Liver (tissue), 8 donors: ENCODE measurements at regions not wholly inside any gene's neighbourhood (a gene's known extent, or its start where the extent isn't known, plus 50 kb on each side); places are given as distances from the start of the nearest gene placed in this dataset.

Source experiments
- DNase-seq: peaks from one replicate; pipeline ENCODE4 v3.0.0-alpha.2; 2017; ENCODE audit warnings: low spot score
- H3K27ac ChIP-seq, 2 donors: one replicate each; pipeline ENCODE4 v1.7.0; 2013; ENCODE audit warnings: inconsistent platforms in 2 of 2, low read length in 2 of 2, control low read depth in 1 of 2, low read depth in 1 of 2, mild to moderate bottlenecking in 1 of 2
- H3K27me3 ChIP-seq, 4 donors: one replicate each; pipeline versions ENCODE4 v1.6.1 to v1.7.0; 2013; ENCODE audit warnings: low read length in 3 of 4, inconsistent platforms in 1 of 4, mild to moderate bottlenecking in 1 of 4, moderate library complexity in 1 of 4; ENCODE audit not compliant: control insufficient read depth in 4 of 4, insufficient read depth in 4 of 4
- H3K36me3 ChIP-seq, 4 donors: one replicate each; pipeline versions ENCODE4 v1.6.1 to v1.7.0; 2013; ENCODE audit warnings: low read length in 3 of 4, mild to moderate bottlenecking in 3 of 4, low read depth in 1 of 4, moderate library complexity in 1 of 4; ENCODE audit not compliant: control insufficient read depth in 4 of 4, insufficient read depth in 3 of 4
- H3K4me1 ChIP-seq, 4 donors: one replicate each; pipeline versions ENCODE4 v1.6.1 to v1.7.0; 2013; ENCODE audit warnings: low read length in 3 of 4, mild to moderate bottlenecking in 3 of 4, moderate library complexity in 1 of 4; ENCODE audit not compliant: control insufficient read depth in 4 of 4, insufficient read depth in 4 of 4
- H3K4me3 ChIP-seq, 3 donors: one replicate each; pipeline versions ENCODE4 v1.6.1 to v1.7.0; 2013; ENCODE audit warnings: low read length in 3 of 3, control low read depth in 1 of 3, low read depth in 1 of 3, mild to moderate bottlenecking in 1 of 3
- H3K9ac ChIP-seq, 2 donors: one replicate each; pipeline ENCODE4 v1.7.0; 2013; ENCODE audit warnings: low read length in 2 of 2, mild to moderate bottlenecking in 2 of 2, moderate library complexity in 2 of 2, control low read depth in 1 of 2, low read depth in 1 of 2
- H3K9me3 ChIP-seq, 4 donors: one replicate each; pipeline versions ENCODE4 v1.6.1 to v1.7.0; 2013; ENCODE audit warnings: low read length in 3 of 4; ENCODE audit not compliant: control insufficient read depth in 4 of 4
- GABPA ChIP-seq, 2 donors: IDR thresholded peaks in 1 of 2; conservative IDR thresholded peaks in 1 of 2; 2 replicates each; pipeline ENCODE4 v1.6.1; 2016; ENCODE audit warnings: antibody characterized with exemption in 2 of 2, mild to moderate bottlenecking in 1 of 2, moderate library complexity in 1 of 2
- HNF4A ChIP-seq, 2 donors: conservative IDR thresholded peaks; 2 replicates each; pipeline ENCODE4 v1.6.1; 2016; ENCODE audit warnings: antibody characterized with exemption in 2 of 2, mild to moderate bottlenecking in 2 of 2
- HNF4G ChIP-seq: IDR thresholded peaks from 2 replicates; pipeline ENCODE4 v1.6.1; 2016; ENCODE audit warnings: antibody characterized with exemption
- JUND ChIP-seq, 2 donors: IDR thresholded peaks; 2 replicates each; pipeline ENCODE4 v1.6.1; 2016; ENCODE audit warnings: antibody characterized with exemption in 2 of 2
- NR2F2 ChIP-seq: IDR thresholded peaks from 2 replicates; pipeline ENCODE4 v1.6.1; 2016; ENCODE audit warnings: antibody characterized with exemption
- RXRA ChIP-seq, 2 donors: IDR thresholded peaks; 2 replicates each; pipeline ENCODE4 v1.6.1; 2017 to 2018; ENCODE audit warnings: antibody characterized with exemption in 2 of 2, mild to moderate bottlenecking in 1 of 2
- SP1 ChIP-seq: IDR thresholded peaks from 2 replicates; pipeline ENCODE4 v1.6.1; 2018; ENCODE audit warnings: antibody characterized with exemption, mild to moderate bottlenecking
- TAF1 ChIP-seq: conservative IDR thresholded peaks from 2 replicates; pipeline ENCODE4 v1.6.1; 2016; ENCODE audit warnings: antibody characterized with exemption, mild to moderate bottlenecking
- YY1 ChIP-seq: IDR thresholded peaks from 2 replicates; pipeline ENCODE4 v1.6.1; 2016; ENCODE audit warnings: antibody characterized with exemption, mild to moderate bottlenecking
- WGBS: extraction: QIAGEN DNeasy Blood & Tissue Kit; methylation state at CpG from one replicate; pipeline ENCODE4 v1.1.7; 2013; 5-methylcytosine and 5-hydroxymethylcytosine counted together
- TF ChIP-seq, protein P1 (sequence below): fragments of 150-350 bp; IDR thresholded peaks from 2 replicates; pipeline ENCODE4 v1.5.1; 2017; ENCODE audit warnings: improper control_type of control experiment, low read depth, low read length; ENCODE audit not compliant: missing input control
- TF ChIP-seq, protein P2 (sequence below): IDR thresholded peaks from 2 replicates; pipeline ENCODE4 v1.6.1; 2016; ENCODE audit warnings: antibody characterized with exemption
- TF ChIP-seq, protein P3 (sequence below): IDR thresholded peaks from 2 replicates; pipeline ENCODE4 v1.6.1; 2016; ENCODE audit warnings: antibody characterized with exemption, mild to moderate bottlenecking
- donor health status: healthy.
- donor health status: healthy.
- donor health status: healthy.
- donor health status: healthy.
- donor health status: healthy.

DNA sequence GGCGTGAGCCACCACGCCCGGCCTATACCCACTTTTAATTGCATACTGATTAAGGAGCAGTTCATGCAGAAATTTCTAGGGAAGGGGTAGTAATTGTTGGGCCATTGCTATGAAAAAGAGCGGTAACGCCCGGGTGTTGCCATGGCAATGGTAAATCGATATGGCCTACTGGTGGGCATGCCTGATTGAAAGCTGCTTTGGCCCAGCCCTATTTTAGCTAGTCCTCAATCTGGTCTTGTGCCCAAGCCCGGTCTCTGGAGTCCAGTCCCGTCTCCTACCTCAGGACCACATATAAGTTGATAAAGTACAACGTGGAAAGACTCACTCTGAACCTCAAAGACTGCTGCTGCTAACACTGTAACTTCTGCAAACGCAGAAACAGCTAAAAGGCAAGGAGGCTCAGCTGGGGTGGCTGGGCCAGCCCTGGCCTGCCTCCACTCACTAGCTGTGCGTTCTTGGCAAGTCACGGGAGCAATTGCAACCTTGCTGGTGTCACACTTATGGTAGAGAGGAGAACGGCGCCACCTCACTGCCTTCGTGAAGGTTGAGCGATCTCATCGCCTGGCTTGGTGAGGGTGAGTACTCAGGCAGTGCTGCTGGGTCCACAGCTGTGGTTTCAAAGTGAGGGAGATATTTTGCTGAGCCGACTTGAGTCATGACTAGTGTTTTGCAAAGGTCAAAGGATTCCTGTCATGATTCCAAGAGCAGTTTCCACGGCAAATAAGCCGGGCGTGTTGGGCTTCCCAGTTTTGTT, 57.0 kb upstream of the GRPEL1 start:
- Histone ChIP-seq H3K27me3 (no peaks in the 10 kb centered on the region), H3K4me3 (no peak overlapping the region), H3K36me3 (no peaks in the 10 kb centered on the region), H3K4me1 (peaks cover 7 to 12% (median 8%) of the 10 kb centered on the region in 4 donors), H3K9ac (no peak overlapping the region), H3K27ac (peak overlapping the region in 1 of 2 donors; percentile 5), H3K9me3 (no peaks in the 10 kb centered on the region)
- peak; percentile 65 to 67 for TF ChIP-seq HNF4A (conservative IDR thresholded peaks at IDR 0.05)
- no peak for TF ChIP-seq YY1
- TF ChIP-seq, protein P1, sequence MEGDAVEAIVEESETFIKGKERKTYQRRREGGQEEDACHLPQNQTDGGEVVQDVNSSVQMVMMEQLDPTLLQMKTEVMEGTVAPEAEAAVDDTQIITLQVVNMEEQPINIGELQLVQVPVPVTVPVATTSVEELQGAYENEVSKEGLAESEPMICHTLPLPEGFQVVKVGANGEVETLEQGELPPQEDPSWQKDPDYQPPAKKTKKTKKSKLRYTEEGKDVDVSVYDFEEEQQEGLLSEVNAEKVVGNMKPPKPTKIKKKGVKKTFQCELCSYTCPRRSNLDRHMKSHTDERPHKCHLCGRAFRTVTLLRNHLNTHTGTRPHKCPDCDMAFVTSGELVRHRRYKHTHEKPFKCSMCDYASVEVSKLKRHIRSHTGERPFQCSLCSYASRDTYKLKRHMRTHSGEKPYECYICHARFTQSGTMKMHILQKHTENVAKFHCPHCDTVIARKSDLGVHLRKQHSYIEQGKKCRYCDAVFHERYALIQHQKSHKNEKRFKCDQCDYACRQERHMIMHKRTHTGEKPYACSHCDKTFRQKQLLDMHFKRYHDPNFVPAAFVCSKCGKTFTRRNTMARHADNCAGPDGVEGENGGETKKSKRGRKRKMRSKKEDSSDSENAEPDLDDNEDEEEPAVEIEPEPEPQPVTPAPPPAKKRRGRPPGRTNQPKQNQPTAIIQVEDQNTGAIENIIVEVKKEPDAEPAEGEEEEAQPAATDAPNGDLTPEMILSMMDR = no peak
- peak; percentile 78 for TF ChIP-seq NR2F2
- TF ChIP-seq, protein P2, sequence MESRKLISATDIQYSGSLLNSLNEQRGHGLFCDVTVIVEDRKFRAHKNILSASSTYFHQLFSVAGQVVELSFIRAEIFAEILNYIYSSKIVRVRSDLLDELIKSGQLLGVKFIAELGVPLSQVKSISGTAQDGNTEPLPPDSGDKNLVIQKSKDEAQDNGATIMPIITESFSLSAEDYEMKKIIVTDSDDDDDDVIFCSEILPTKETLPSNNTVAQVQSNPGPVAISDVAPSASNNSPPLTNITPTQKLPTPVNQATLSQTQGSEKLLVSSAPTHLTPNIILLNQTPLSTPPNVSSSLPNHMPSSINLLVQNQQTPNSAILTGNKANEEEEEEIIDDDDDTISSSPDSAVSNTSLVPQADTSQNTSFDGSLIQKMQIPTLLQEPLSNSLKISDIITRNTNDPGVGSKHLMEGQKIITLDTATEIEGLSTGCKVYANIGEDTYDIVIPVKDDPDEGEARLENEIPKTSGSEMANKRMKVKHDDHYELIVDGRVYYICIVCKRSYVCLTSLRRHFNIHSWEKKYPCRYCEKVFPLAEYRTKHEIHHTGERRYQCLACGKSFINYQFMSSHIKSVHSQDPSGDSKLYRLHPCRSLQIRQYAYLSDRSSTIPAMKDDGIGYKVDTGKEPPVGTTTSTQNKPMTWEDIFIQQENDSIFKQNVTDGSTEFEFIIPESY = no peak
- peak; percentile 62 for TF ChIP-seq SP1
- TF ChIP-seq, protein P3, sequence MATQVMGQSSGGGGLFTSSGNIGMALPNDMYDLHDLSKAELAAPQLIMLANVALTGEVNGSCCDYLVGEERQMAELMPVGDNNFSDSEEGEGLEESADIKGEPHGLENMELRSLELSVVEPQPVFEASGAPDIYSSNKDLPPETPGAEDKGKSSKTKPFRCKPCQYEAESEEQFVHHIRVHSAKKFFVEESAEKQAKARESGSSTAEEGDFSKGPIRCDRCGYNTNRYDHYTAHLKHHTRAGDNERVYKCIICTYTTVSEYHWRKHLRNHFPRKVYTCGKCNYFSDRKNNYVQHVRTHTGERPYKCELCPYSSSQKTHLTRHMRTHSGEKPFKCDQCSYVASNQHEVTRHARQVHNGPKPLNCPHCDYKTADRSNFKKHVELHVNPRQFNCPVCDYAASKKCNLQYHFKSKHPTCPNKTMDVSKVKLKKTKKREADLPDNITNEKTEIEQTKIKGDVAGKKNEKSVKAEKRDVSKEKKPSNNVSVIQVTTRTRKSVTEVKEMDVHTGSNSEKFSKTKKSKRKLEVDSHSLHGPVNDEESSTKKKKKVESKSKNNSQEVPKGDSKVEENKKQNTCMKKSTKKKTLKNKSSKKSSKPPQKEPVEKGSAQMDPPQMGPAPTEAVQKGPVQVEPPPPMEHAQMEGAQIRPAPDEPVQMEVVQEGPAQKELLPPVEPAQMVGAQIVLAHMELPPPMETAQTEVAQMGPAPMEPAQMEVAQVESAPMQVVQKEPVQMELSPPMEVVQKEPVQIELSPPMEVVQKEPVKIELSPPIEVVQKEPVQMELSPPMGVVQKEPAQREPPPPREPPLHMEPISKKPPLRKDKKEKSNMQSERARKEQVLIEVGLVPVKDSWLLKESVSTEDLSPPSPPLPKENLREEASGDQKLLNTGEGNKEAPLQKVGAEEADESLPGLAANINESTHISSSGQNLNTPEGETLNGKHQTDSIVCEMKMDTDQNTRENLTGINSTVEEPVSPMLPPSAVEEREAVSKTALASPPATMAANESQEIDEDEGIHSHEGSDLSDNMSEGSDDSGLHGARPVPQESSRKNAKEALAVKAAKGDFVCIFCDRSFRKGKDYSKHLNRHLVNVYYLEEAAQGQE = no peak
- no peak for TF ChIP-seq GABPA (IDR thresholded peaks at IDR 0.05 in 1 of 2, conservative IDR thresholded peaks at IDR 0.05 in 1 of 2)
- TF ChIP-seq RXRA (IDR thresholded peaks at IDR 0.05) = peak in 1 of 2 donors; percentile 41
- no peak for TF ChIP-seq HNF4G
- TF ChIP-seq TAF1 = no peak
- TF ChIP-seq JUND (IDR thresholded peaks at IDR 0.05) = peak in 1 of 2 donors; percentile 52
- DNase-seq = no peak
- 60% methylated on average over 22 of the region's 22 CpGs for WGBS

DNA sequence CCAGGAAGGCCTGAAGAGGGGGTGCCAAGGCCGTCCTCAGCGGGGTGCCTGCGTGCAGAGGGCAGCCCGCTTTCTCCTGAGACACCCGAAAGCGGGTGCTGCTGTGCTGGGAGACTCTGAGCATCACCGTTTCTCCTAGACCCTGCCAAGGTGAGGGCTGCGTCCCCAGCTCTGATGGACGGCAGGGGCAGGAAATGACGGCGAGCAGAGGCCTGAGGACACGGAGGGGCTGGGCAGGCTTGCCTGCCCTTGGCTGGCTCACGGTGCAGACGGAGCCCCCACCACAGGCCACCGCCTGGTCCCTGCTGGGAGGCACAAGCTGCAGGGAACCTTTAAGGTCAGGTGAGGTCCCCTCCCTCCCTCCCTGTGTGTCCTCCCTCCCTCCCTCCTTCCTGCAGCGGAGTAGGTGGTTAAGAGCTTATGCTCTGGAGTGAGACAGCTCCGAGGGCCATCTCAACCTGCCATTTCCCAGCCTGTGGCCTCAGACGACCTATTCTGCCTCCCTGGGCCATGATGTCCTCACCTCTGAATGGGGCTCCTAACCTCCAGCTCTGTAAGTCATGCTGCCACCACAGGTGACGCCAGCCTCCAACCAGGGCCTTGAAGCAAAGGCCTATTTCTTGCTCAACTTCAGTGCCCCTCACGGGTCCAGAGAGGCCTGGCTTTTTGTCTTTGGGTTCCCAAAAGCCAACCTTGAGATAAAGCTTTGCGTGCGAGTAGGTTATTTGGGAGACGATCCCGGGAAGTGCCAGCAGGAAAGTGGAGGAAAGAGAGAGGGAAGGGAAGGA, 54.2 kb upstream of the GRPEL1 start:
- no peak for DNase-seq
- Histone ChIP-seq H3K9me3 (no peaks in the 10 kb centered on the region), H3K4me1 (peaks cover 7 to 12% (median 8%) of the 10 kb centered on the region in 4 donors), H3K27ac (no peak overlapping the region), H3K27me3 (peaks cover 0 to 3% (median 0%) of the 10 kb centered on the region in 4 donors), H3K4me3 (no peak overlapping the region), H3K36me3 (no peaks in the 10 kb centered on the region), H3K9ac (no peak overlapping the region)
- TF ChIP-seq JUND (IDR thresholded peaks at IDR 0.05) = no peak
- TF ChIP-seq, protein P3 = no peak
- 89% methylated on average over 24 of the region's 24 CpGs for WGBS
